Glutamatergic neuron (in vitro differentiated cells): ENCODE measurements at regions not wholly inside any gene's neighbourhood (a gene's known extent, or its start where the extent isn't known, plus 50 kb on each side); places are given as distances from the start of the nearest gene placed in this dataset.

Experiments used
- DNase-seq: peaks from one replicate; pipeline ENCODE4 v3.0.0; 2022
- H3K27ac Mint-ChIP-seq: one replicate; pipeline ENCODE4 v1.8.0; 2020; ENCODE audit warnings: mild to moderate bottlenecking, mixed read lengths, inconsistent platforms; ENCODE audit not compliant: unreplicated experiment
- H3K27me3 Mint-ChIP-seq: one replicate; pipeline ENCODE4 v1.8.0; 2020; ENCODE audit warnings: mild to moderate bottlenecking, moderate library complexity, mixed read lengths, inconsistent platforms; ENCODE audit not compliant: unreplicated experiment
- H3K36me3 Mint-ChIP-seq: one replicate; pipeline ENCODE4 v1.8.0; 2020; ENCODE audit warnings: mild to moderate bottlenecking, mixed read lengths, inconsistent platforms; ENCODE audit not compliant: unreplicated experiment
- H3K4me1 Mint-ChIP-seq: one replicate; pipeline ENCODE4 v1.8.0; 2020; ENCODE audit warnings: mild to moderate bottlenecking, low read depth, mixed read lengths, inconsistent platforms; ENCODE audit not compliant: unreplicated experiment
- H3K4me3 Mint-ChIP-seq: one replicate; pipeline ENCODE4 v1.8.0; 2020; ENCODE audit warnings: mild to moderate bottlenecking, mixed read lengths, inconsistent platforms; ENCODE audit not compliant: unreplicated experiment
- H3K9me3 Mint-ChIP-seq: one replicate; pipeline ENCODE4 v1.8.0; 2020; ENCODE audit warnings: mild to moderate bottlenecking, moderate library complexity, mixed read lengths, inconsistent platforms; ENCODE audit not compliant: unreplicated experiment
- CTCF ChIP-seq: fragments of 200-600 bp; sonication (generic); IDR thresholded peaks from one replicate; pipeline ENCODE4 v1.5.0; 2021; ENCODE audit not compliant: partially characterized antibody, unreplicated experiment

- DNase-seq, result no peak
- H3K4me1 Mint-ChIP-seq, result peaks cover 6% of the 10 kb centered on the region
- no peaks in the 10 kb centered on the region for H3K27me3 Mint-ChIP-seq
- H3K4me3 Mint-ChIP-seq, result no peak overlapping the region
- H3K36me3 Mint-ChIP-seq, result no peaks in the 10 kb centered on the region
- no peak overlapping the region for H3K27ac Mint-ChIP-seq
- no peak for TF ChIP-seq CTCF
- H3K9me3 Mint-ChIP-seq, result peaks cover 3% of the 10 kb centered on the region
Observed at GRCh38 chr14:58964598-58964928, 223.9 kb upstream of the DAAM1 start.

- H3K27me3 Mint-ChIP-seq, result no peaks in the 10 kb centered on the region
- H3K4me3 Mint-ChIP-seq, result no peak overlapping the region
- peaks cover 6% of the 10 kb centered on the region for H3K4me1 Mint-ChIP-seq
- no peak for DNase-seq
- no peaks in the 10 kb centered on the region for H3K36me3 Mint-ChIP-seq
- no peak overlapping the region for H3K27ac Mint-ChIP-seq
- no peak for TF ChIP-seq CTCF
- H3K9me3 Mint-ChIP-seq, result peaks cover 3% of the 10 kb centered on the region
Observed at GRCh38 chr14:58965601-58966000, 222.9 kb upstream of the DAAM1 start.

GRCh38 chr14:58966997-58967396 is 221.5 kb upstream of the DAAM1 start:
- no peaks in the 10 kb centered on the region for H3K27me3 Mint-ChIP-seq
- H3K4me3 Mint-ChIP-seq, result no peak overlapping the region
- peaks cover 3% of the 10 kb centered on the region for H3K9me3 Mint-ChIP-seq
- H3K27ac Mint-ChIP-seq, result no peak overlapping the region
- peaks cover 6% of the 10 kb centered on the region for H3K4me1 Mint-ChIP-seq
- no peak for TF ChIP-seq CTCF
- H3K36me3 Mint-ChIP-seq, result no peaks in the 10 kb centered on the region
- no peak for DNase-seq

- DNase-seq, result no peak
Observed at GRCh38 chr14:58969951-58970751, 218.3 kb upstream of the DAAM1 start.

More at GRCh38 chr14:58969951-58970751, 218.3 kb upstream of the DAAM1 start:
- no peak overlapping the region for H3K27ac Mint-ChIP-seq
- no peaks in the 10 kb centered on the region for H3K36me3 Mint-ChIP-seq
- H3K4me1 Mint-ChIP-seq, result no peaks in the 10 kb centered on the region
- no peaks in the 10 kb centered on the region for H3K27me3 Mint-ChIP-seq
- no peak overlapping the region for H3K4me3 Mint-ChIP-seq
- TF ChIP-seq CTCF, result no peak
- H3K9me3 Mint-ChIP-seq, result no peaks in the 10 kb centered on the region
